HEK293T (cell line): ENCODE measurements at regions not wholly inside any gene's neighbourhood (a gene's known extent, or its start where the extent isn't known, plus 50 kb on each side); places are given as distances from the start of the nearest gene placed in this dataset.
"Not testable (repeated sequence)": the region's sequence is repeated elsewhere in the genome, so short reads cannot be mapped to it uniquely, and the experiment has no call there.

Experiments
- BHLHE40 ChIP-seq: fragments of 450-650 bp; IDR thresholded peaks from 2 replicates; pipeline ENCODE4 v1.6.1; 2016; ENCODE audit warnings: mild to moderate bottlenecking, moderate library complexity, borderline replicate concordance
- CTBP1 ChIP-seq: fragments of 450-650 bp; IDR thresholded peaks from 2 replicates; pipeline ENCODE4 v1.6.1; 2016; ENCODE audit warnings: borderline replicate concordance
- ELF4 ChIP-seq: fragments of 450-650 bp; IDR thresholded peaks from 2 replicates; pipeline ENCODE4 v1.6.1; 2017; ENCODE audit warnings: antibody characterized with exemption
- FOXA1 ChIP-seq: fragments of 450-650 bp; IDR thresholded peaks from 2 replicates; pipeline ENCODE4 v1.6.1; 2016; ENCODE audit warnings: mild to moderate bottlenecking
- FOXM1 ChIP-seq: fragments of 450-650 bp; IDR thresholded peaks from 2 replicates; pipeline ENCODE4 v1.6.1; 2017; ENCODE audit warnings: mild to moderate bottlenecking, borderline replicate concordance
- HDGF ChIP-seq: fragments of 450-650 bp; IDR thresholded peaks from 2 replicates; pipeline ENCODE4 v1.6.1; 2017; ENCODE audit warnings: antibody characterized with exemption, borderline replicate concordance
- TARDBP ChIP-seq: fragments of 450-650 bp; IDR thresholded peaks from 2 replicates; pipeline ENCODE4 v1.6.1; 2016

- not testable (repeated sequence) for TF ChIP-seq BHLHE40, TARDBP, FOXA1, ELF4, HDGF, FOXM1, CTBP1
Observed at GRCh38 chr4:170881646-170882045, 791.9 kb upstream of the AADAT start.
